Spleen (tissue), 11 donors: ENCODE measurements at regions not wholly inside any gene's neighbourhood (a gene's known extent, or its start where the extent isn't known, plus 50 kb on each side); places are given as distances from the start of the nearest gene placed in this dataset.

ENCODE experiments used
- DNase-seq: peaks from one replicate; pipeline ENCODE4 v3.0.0-alpha.2; 2020
- H3K27ac ChIP-seq, 8 donors: fragments of 200-600 bp; sonication (generic) in 7 of 8; 1 replicate in 4 of 8; 2 replicates in 4 of 8; pipeline versions ENCODE4 v1.5.0 to v1.8.0; 2016 to 2021; ENCODE audit warnings: inconsistent platforms in 4 of 8, mild to moderate bottlenecking in 4 of 8, moderate library complexity in 1 of 8
- H3K27me3 ChIP-seq, 7 donors: fragments of 200-600 bp; sonication (generic) in 6 of 7; replicated peaks in 1 of 7; 1 replicate in 4 of 7; 2 replicates in 3 of 7; pipeline versions ENCODE4 v1.5.0 to v1.8.0; 2016 to 2021; ENCODE audit warnings: inconsistent platforms in 3 of 7, mild to moderate bottlenecking in 1 of 7
- H3K36me3 ChIP-seq, 6 donors: fragments of 200-600 bp; sonication (generic) in 5 of 6; 1 replicate in 4 of 6; 2 replicates in 2 of 6; pipeline versions ENCODE4 v1.5.0 to v1.8.0; 2016 to 2021; ENCODE audit warnings: inconsistent platforms in 2 of 6
- H3K4me1 ChIP-seq, 6 donors: fragments of 200-600 bp; sonication (generic) in 5 of 6; 1 replicate in 3 of 6; 2 replicates in 3 of 6; pipeline versions ENCODE4 v1.5.0 to v1.8.0; 2016 to 2021; ENCODE audit warnings: inconsistent platforms in 3 of 6
- H3K4me3 ChIP-seq, 8 donors: fragments of 200-600 bp; sonication (generic) in 7 of 8; 1 replicate in 4 of 8; 2 replicates in 4 of 8; pipeline versions ENCODE4 v1.5.0 to v1.8.0; 2016 to 2021; ENCODE audit warnings: inconsistent platforms in 4 of 8, mild to moderate bottlenecking in 4 of 8, moderate library complexity in 2 of 8
- H3K9me3 ChIP-seq, 8 donors: fragments of 200-600 bp; sonication (generic) in 7 of 8; 1 replicate in 4 of 8; 2 replicates in 4 of 8; pipeline versions ENCODE4 v1.5.0 to v1.8.0; 2016 to 2021; ENCODE audit warnings: inconsistent platforms in 4 of 8
- CTCF ChIP-seq, 11 experiments: fragments of 200-600 bp in 7 of 11; fragments of 450-650 bp in 4 of 11; sonication (generic) in 4 of 11; IDR thresholded peaks in 8 of 11; conservative IDR thresholded peaks in 3 of 11; 1 replicate in 7 of 11; 2 replicates in 4 of 11; pipeline versions ENCODE4 v1.4.0 to v1.8.0; 2016 to 2021; ENCODE audit warnings: antibody characterized with exemption in 11 of 11, inconsistent platforms in 4 of 11, mild to moderate bottlenecking in 1 of 11
- POLR2A ChIP-seq, 3 donors: fragments of 450-650 bp; IDR thresholded peaks; one replicate each; pipeline ENCODE4 v1.5.1; 2017; ENCODE audit warnings: antibody characterized with exemption in 3 of 3, mild to moderate bottlenecking in 1 of 3
- POLR2AphosphoS5 ChIP-seq, 3 donors: sonication (generic); formaldehyde crosslinking; IDR thresholded peaks; one replicate each; pipeline ENCODE4 v1.5.1; 2017; ENCODE audit warnings: antibody characterized with exemption in 3 of 3
- WGBS, 5 donors: extraction: QIAGEN DNeasy Blood & Tissue Kit in 3 of 5; methylation state at CpG; one replicate each; pipeline versions ENCODE4 v1.1.5 to v1.1.7; 2013 to 2018; 5-methylcytosine and 5-hydroxymethylcytosine counted together
- intact Hi-C: fragments of 100-400 bp; cut with DNase I; formaldehyde crosslinking; loops from one replicate; pipeline ENCODE4 v1.15.0; 2023; ENCODE audit warnings: low total_unique reads
- donor health status: healthy with polysubstance abuse.
- donor health status: DM: no; HTN: no; CAD: no; lungs with moderate emphysema.
- donor health status: DM: no; HTN: no; CAD: no.
- donor health status: Bipolar disorder and iron deficiency.
- donor health status: healthy.
- donor health status: DM: no; HTN: no; CAD: no.
- donor health status: DM: yes; HTN: yes; CAD: no.

- no peaks in the 10 kb centered on the region for H3K27me3 ChIP-seq
- no peaks in the 10 kb centered on the region for H3K4me1 ChIP-seq
- no peak for DNase-seq
- WGBS, 5 donors, result 59 to 79% (median 69%) methylated on average over 5 of the region's 5 CpGs
- no peaks in the 10 kb centered on the region for H3K9me3 ChIP-seq
- intact Hi-C loops, result no loop called here
- no peak for TF ChIP-seq POLR2A (IDR thresholded peaks at IDR 0.05)
- TF ChIP-seq POLR2AphosphoS5 (IDR thresholded peaks at IDR 0.05), result no peak
- TF ChIP-seq CTCF (IDR thresholded peaks at IDR 0.05 in 8 of 11, conservative IDR thresholded peaks at IDR 0.05 in 3 of 11), result no peak
- H3K27ac ChIP-seq, result no peak overlapping the region
- H3K4me3 ChIP-seq, result no peak overlapping the region
- no peaks in the 10 kb centered on the region for H3K36me3 ChIP-seq
These were observed 80.9 kb downstream of the LHX9 start for GRCh38 chr1:197998110-197998509.

DNA sequence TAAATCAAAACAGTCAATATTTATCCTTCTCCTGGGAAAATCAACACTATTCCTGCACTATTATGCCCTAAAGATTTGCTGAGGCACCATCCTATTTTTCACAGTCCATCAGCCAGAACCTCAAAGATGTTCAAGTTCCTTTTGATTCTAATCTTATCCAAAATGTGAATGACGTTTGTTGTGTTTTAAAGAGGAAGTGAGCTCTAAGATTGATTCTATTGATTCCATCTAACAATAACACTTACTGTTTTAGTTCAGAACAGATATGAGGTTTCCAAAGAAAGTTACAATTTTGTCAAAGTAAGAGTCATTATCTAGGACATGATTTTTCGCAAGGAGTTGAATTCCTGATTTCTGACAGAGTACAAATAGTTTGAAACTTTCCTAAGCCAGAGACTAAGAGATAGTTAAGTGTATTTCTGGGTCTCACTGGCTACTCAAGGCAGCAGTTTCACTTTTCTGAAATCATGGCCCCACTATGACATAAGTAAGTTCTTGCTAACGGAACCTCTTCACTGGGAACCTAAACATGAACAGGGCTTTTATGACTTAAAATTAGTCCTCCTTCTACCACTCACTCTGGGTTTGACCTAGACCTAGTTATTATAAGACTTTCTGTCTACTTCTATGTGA, 84.7 kb downstream of the LHX9 start:
- Histone ChIP-seq H3K36me3 (no peaks in the 10 kb centered on the region), H3K27ac (no peak overlapping the region), H3K4me3 (no peak overlapping the region), H3K9me3 (no peaks in the 10 kb centered on the region), H3K4me1 (no peaks in the 10 kb centered on the region), H3K27me3 (no peaks in the 10 kb centered on the region)
- DNase-seq, result no peak
- intact Hi-C loops, result no loop called here
- no peak for TF ChIP-seq CTCF (IDR thresholded peaks at IDR 0.05 in 8 of 11, conservative IDR thresholded peaks at IDR 0.05 in 3 of 11)
- TF ChIP-seq POLR2AphosphoS5 (IDR thresholded peaks at IDR 0.05), result no peak
- no peak for TF ChIP-seq POLR2A (IDR thresholded peaks at IDR 0.05)
- WGBS, 5 donors, result 55 to 70% (median 66%) methylated on average over 3 of the region's 3 CpGs

- Histone ChIP-seq H3K27ac (no peak overlapping the region), H3K4me1 (no peaks in the 10 kb centered on the region), H3K9me3 (peaks cover 0 to 5% (median 0%) of the 10 kb centered on the region in 8 donors), H3K27me3 (no peaks in the 10 kb centered on the region), H3K4me3 (no peak overlapping the region), H3K36me3 (no peaks in the 10 kb centered on the region)
- intact Hi-C loops, result no loop called here
- DNase-seq, result no peak
- 86 to 95% (median 88%) methylated on average over 2 of the region's 2 CpGs for WGBS, 5 donors
- TF ChIP-seq POLR2AphosphoS5 (IDR thresholded peaks at IDR 0.05), result no peak
- TF ChIP-seq POLR2A (IDR thresholded peaks at IDR 0.05), result no peak
- no peak for TF ChIP-seq CTCF (IDR thresholded peaks at IDR 0.05 in 8 of 11, conservative IDR thresholded peaks at IDR 0.05 in 3 of 11)
These were observed 86.3 kb downstream of the LHX9 start for GRCh38 chr1:198003468-198003867.

DNA sequence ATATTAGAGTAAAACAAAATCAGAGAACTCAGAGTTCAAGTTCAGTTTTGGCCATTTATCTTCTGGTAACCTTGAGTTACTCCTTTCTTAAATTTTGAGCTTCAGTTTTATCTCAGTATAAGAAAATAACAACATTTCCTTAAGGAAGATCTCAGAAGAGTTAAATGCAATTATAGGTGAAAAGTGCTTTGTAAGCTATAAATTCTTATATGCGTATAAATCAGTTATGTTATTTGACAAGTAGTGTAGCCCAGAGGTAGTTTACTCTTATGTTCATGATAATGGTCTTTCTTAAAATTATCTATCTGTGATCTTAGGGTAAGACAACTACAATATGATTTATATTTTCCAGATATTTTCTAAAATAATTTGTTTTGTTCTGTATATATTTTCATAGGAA, 89.8 kb downstream of the LHX9 start:
- Histone ChIP-seq H3K27me3 (no peaks in the 10 kb centered on the region), H3K36me3 (no peaks in the 10 kb centered on the region), H3K27ac (no peak overlapping the region), H3K9me3 (peaks cover 0 to 29% (median 15%) of the 10 kb centered on the region in 8 donors), H3K4me1 (no peaks in the 10 kb centered on the region), H3K4me3 (no peak overlapping the region)
- TF ChIP-seq CTCF (IDR thresholded peaks at IDR 0.05 in 8 of 11, conservative IDR thresholded peaks at IDR 0.05 in 3 of 11) (no peak), POLR2A (IDR thresholded peaks at IDR 0.05) (no peak), POLR2AphosphoS5 (IDR thresholded peaks at IDR 0.05) (no peak)
- WGBS, 5 donors, result 90 to 98% (median 97%) methylated on average over 1 of the region's 1 CpG
- no peak for DNase-seq
- intact Hi-C loops, result no loop called here
